ENCODE measurements at regions not wholly inside any gene's neighbourhood (a gene's known extent, or its start where the extent isn't known, plus 50 kb on each side); places are given as distances from the start of the nearest gene placed in this dataset.
"Not testable (repeated sequence)": the region's sequence is repeated elsewhere in the genome, so short reads cannot be mapped to it uniquely, and the experiment has no call there.

DNA sequence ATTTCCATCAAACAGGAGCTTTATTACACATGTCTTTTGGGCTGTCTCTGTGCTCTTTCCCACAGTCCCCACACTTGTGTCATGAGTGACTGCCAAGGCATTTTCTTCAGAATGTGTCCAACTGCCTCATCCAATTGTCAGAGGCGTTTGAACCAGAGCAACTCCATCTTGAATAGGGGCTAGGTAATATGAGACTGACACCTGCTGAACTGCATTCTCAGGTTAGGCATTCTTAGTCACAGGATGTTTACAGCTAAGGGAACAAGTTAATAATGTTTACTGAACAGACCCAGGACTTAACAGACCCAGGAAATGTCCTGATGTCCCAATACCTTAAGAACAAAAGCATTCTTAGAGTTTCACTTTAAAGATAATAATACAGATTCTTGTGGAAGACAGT is 595.5 kb downstream of the REEP3 start:
- H3K27ac Mint-ChIP-seq: no peak overlapping the region
- Histone ChIP-seq H3K9ac (no peak overlapping the region), H2AFZ (replicated peaks) (no peak overlapping the region), H4K20me1 (ENCODE audit: low read depth) (no peaks in the 10 kb centered on the region), H3K4me2 (no peak overlapping the region), H3F3A (ENCODE audit: low read depth) (peaks cover 6% of the 10 kb centered on the region), H3K27ac (no peak overlapping the region), H3K4me3 (no peak overlapping the region), H3K4me1 (peaks cover 27% of the 10 kb centered on the region), H3K36me3 (no peaks in the 10 kb centered on the region), H3K27me3 (no peaks in the 10 kb centered on the region), H3K9me3 (ENCODE audit: low read depth) (no peaks in the 10 kb centered on the region), H3K79me2 (ENCODE audit: low read depth) (no peaks in the 10 kb centered on the region)
- peaks cover 4% of the 10 kb centered on the region for H3K9me3 Mint-ChIP-seq
- no peaks in the 10 kb centered on the region for H3K27me3 Mint-ChIP-seq (ENCODE audit: insufficient read depth, low read depth)
- H3K4me3 Mint-ChIP-seq: no peak overlapping the region
- peaks cover 6% of the 10 kb centered on the region for H3K4me1 Mint-ChIP-seq
- no peak for TF ChIP-seq EZH2 (IDR thresholded peaks at IDR 0.05)
- TF ChIP-seq, protein P1, sequence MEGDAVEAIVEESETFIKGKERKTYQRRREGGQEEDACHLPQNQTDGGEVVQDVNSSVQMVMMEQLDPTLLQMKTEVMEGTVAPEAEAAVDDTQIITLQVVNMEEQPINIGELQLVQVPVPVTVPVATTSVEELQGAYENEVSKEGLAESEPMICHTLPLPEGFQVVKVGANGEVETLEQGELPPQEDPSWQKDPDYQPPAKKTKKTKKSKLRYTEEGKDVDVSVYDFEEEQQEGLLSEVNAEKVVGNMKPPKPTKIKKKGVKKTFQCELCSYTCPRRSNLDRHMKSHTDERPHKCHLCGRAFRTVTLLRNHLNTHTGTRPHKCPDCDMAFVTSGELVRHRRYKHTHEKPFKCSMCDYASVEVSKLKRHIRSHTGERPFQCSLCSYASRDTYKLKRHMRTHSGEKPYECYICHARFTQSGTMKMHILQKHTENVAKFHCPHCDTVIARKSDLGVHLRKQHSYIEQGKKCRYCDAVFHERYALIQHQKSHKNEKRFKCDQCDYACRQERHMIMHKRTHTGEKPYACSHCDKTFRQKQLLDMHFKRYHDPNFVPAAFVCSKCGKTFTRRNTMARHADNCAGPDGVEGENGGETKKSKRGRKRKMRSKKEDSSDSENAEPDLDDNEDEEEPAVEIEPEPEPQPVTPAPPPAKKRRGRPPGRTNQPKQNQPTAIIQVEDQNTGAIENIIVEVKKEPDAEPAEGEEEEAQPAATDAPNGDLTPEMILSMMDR (IDR thresholded peaks at IDR 0.05): no peak
- no peak for TF ChIP-seq EZH2phosphoT487 (IDR thresholded peaks at IDR 0.05)
- no peak for DNase-seq (ENCODE audit: low spot score)
- no peaks in the 10 kb centered on the region for H3K36me3 Mint-ChIP-seq

DNA sequence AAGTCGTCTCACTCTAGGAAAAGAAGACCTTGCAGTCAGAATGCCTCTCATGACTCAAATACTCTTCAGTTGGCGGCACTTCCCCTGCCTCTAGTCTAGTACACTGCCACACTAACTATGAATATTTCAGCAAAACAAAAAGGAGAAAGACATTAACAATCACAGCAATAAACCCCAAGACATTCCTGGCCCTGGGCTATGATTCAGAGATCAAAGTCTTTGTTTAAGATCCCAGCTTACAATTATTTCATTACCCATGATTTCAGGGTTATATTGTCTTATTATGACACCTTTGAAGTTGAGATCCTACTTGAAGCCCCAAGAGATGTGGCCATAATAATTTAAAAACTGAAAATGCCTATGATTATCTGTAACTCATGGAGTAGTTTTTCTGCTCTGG is 597.5 kb downstream of the REEP3 start:
- Histone ChIP-seq H4K20me1 (ENCODE audit: low read depth) (no peaks in the 10 kb centered on the region), H3F3A (ENCODE audit: low read depth) (peaks cover 6% of the 10 kb centered on the region), H3K4me2 (no peak overlapping the region), H3K27me3 (no peaks in the 10 kb centered on the region), H3K4me3 (no peak overlapping the region), H3K79me2 (ENCODE audit: low read depth) (no peaks in the 10 kb centered on the region), H3K9me3 (ENCODE audit: low read depth) (no peaks in the 10 kb centered on the region), H3K36me3 (no peaks in the 10 kb centered on the region), H3K27ac (no peak overlapping the region), H3K9ac (no peak overlapping the region), H2AFZ (replicated peaks) (no peak overlapping the region), H3K4me1 (peaks cover 18% of the 10 kb centered on the region)
- Mint-ChIP-seq H3K27ac (no peak overlapping the region), H3K4me3 (no peak overlapping the region), H3K4me1 (peaks cover 6% of the 10 kb centered on the region), H3K9me3 (peaks cover 4% of the 10 kb centered on the region), H3K27me3 (ENCODE audit: insufficient read depth, low read depth) (no peaks in the 10 kb centered on the region), H3K36me3 (no peaks in the 10 kb centered on the region)
- TF ChIP-seq, protein P1 (IDR thresholded peaks at IDR 0.05): no peak
- TF ChIP-seq EZH2 (IDR thresholded peaks at IDR 0.05) (no peak), EZH2phosphoT487 (IDR thresholded peaks at IDR 0.05) (no peak)
- no peak for DNase-seq (ENCODE audit: low spot score)

GRCh38 chr10:64120301-64120980 is 599.2 kb downstream of the REEP3 start:
- not testable (repeated sequence) for H3K4me1 Mint-ChIP-seq; H3K9ac ChIP-seq; H3K79me2 ChIP-seq (ENCODE audit: low read depth); H3K4me3 ChIP-seq; DNase-seq (ENCODE audit: low spot score); H3K36me3 Mint-ChIP-seq; H3K4me3 Mint-ChIP-seq; H3K27ac ChIP-seq; H3K36me3 ChIP-seq; H3K4me2 ChIP-seq; H3F3A ChIP-seq (ENCODE audit: low read depth); H3K27ac Mint-ChIP-seq; H3K27me3 Mint-ChIP-seq (ENCODE audit: insufficient read depth, low read depth); H3K27me3 ChIP-seq; H3K9me3 ChIP-seq (ENCODE audit: low read depth); H4K20me1 ChIP-seq (ENCODE audit: low read depth); H3K9me3 Mint-ChIP-seq
- H2AFZ ChIP-seq (replicated peaks): peak overlapping the region; percentile 63
- peaks cover 18% of the 10 kb centered on the region for H3K4me1 ChIP-seq

DNA sequence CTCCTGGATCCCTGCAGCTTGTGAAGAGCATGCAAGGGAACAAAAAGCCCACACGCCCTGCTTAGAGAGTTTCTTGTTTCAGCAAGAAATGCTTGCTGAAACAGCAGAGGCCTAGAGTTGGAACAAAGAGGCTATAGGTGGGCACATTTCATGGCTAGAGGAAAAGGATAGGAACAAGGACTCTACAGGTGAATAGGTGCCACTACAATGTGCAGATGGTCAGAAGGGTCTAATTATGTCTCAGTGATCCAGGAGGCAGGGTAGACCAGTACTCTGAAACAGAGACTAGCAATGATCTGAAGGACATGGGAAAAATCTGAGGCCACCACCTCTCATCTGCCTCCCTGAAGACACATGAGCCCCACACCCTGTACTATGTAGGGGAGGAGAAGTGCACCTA is 609.0 kb downstream of the REEP3 start:
- Histone ChIP-seq H3K4me2 (no peak overlapping the region), H3K4me1 (peaks cover 6% of the 10 kb centered on the region), H3K27ac (no peak overlapping the region), H3K4me3 (no peak overlapping the region), H3K9ac (no peak overlapping the region), H3F3A (ENCODE audit: low read depth) (no peaks in the 10 kb centered on the region), H3K36me3 (no peaks in the 10 kb centered on the region), H2AFZ (replicated peaks) (peak overlapping the region; percentile 63), H3K79me2 (ENCODE audit: low read depth) (no peaks in the 10 kb centered on the region), H4K20me1 (ENCODE audit: low read depth) (no peaks in the 10 kb centered on the region), H3K27me3 (no peaks in the 10 kb centered on the region), H3K9me3 (ENCODE audit: low read depth) (no peaks in the 10 kb centered on the region)
- Mint-ChIP-seq H3K27ac (no peak overlapping the region), H3K4me3 (no peak overlapping the region), H3K36me3 (no peaks in the 10 kb centered on the region), H3K27me3 (ENCODE audit: insufficient read depth, low read depth) (peaks cover 3% of the 10 kb centered on the region), H3K4me1 (peaks cover 8% of the 10 kb centered on the region), H3K9me3 (peaks cover 2% of the 10 kb centered on the region)
- no peak for DNase-seq (ENCODE audit: low spot score)
- no peak for TF ChIP-seq EZH2 (IDR thresholded peaks at IDR 0.05)
- TF ChIP-seq, protein P1 (IDR thresholded peaks at IDR 0.05): peak; percentile 10

Measured in neural progenitor cell (in vitro differentiated cells).